WTC11 (cell line): ENCODE measurements at regions not wholly inside any gene's neighbourhood (a gene's known extent, or its start where the extent isn't known, plus 50 kb on each side); places are given as distances from the start of the nearest gene placed in this dataset.

Experiments
- ATF3 ChIP-seq: sonication (generic); formaldehyde crosslinking; conservative IDR thresholded peaks from 2 replicates; pipeline ENCODE4 v1.8.1; 2022; ENCODE audit warnings: mild to moderate bottlenecking, missing genetic modification reagents
- CTCF ChIP-seq: fragments of 200-600 bp; IDR thresholded peaks from 2 replicates; pipeline ENCODE4 v1.8.0; 2022; ENCODE audit warnings: antibody characterized with exemption
- FOXP1 ChIP-seq: sonication (generic); formaldehyde crosslinking; IDR thresholded peaks from 2 replicates; pipeline ENCODE4 v1.8.0; 2022; ENCODE audit warnings: missing genetic modification reagents, mild to moderate bottlenecking, moderate library complexity, borderline replicate concordance
- NFYB ChIP-seq: sonication (generic); formaldehyde crosslinking; conservative IDR thresholded peaks from 2 replicates; pipeline ENCODE4 v1.8.0; 2022; ENCODE audit warnings: low read depth, missing genetic modification reagents
- OVOL2 ChIP-seq: fragments of 250-450 bp; sonication (Bioruptor Pico); IDR thresholded peaks from 2 replicates; pipeline ENCODE4 v1.9.0; 2021; ENCODE audit warnings: mild to moderate bottlenecking, borderline replicate concordance
- RELA ChIP-seq: sonication (generic); formaldehyde crosslinking; IDR thresholded peaks from 2 replicates; pipeline ENCODE4 v1.8.1; 2022; ENCODE audit warnings: missing genetic modification reagents, mild to moderate bottlenecking, borderline replicate concordance
- SMAD4 ChIP-seq: sonication (generic); formaldehyde crosslinking; IDR thresholded peaks from 2 replicates; pipeline ENCODE4 v1.8.0; 2022; ENCODE audit warnings: mild to moderate bottlenecking, missing genetic modification reagents
- SP1 ChIP-seq: sonication (generic); formaldehyde crosslinking; conservative IDR thresholded peaks from 2 replicates; pipeline ENCODE4 v1.8.1; 2022; ENCODE audit warnings: missing genetic modification reagents
- TCF7 ChIP-seq: sonication (generic); formaldehyde crosslinking; IDR thresholded peaks from 2 replicates; pipeline ENCODE4 v1.8.0; 2022; ENCODE audit warnings: mild to moderate bottlenecking, low read depth, missing genetic modification reagents, moderate library complexity
- TEAD4 ChIP-seq: sonication (generic); formaldehyde crosslinking; IDR thresholded peaks from 2 replicates; pipeline ENCODE4 v1.8.0; 2022; ENCODE audit warnings: mild to moderate bottlenecking, missing genetic modification reagents
- ZNF512 ChIP-seq: sonication (generic); formaldehyde crosslinking; IDR thresholded peaks from 2 replicates; pipeline ENCODE4 v1.8.1; 2022; ENCODE audit warnings: missing genetic modification reagents, borderline replicate concordance
- TF ChIP-seq, protein P1 (sequence below): sonication (generic); formaldehyde crosslinking; IDR thresholded peaks from 2 replicates; pipeline ENCODE4 v1.8.1; 2022; ENCODE audit warnings: mild to moderate bottlenecking, moderate library complexity, missing genetic modification reagents

DNA sequence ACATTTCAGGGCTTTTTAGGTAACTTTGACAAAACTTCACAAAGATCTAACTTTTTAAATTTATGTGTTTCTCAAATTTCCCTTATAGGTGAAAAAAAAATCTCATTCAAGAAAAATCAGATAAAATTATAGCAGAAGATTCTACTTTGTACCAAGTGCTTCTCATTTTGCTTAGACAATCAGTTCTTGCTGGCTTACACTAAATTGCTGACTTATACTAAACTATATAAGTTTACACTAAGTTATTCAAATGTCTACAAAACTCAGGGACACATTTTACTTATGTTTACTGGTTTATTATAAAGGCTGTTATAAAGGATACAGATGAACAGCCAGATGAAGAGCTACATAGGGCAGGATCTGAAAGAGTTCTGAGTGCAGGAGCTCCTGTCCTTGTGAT, 195.1 kb downstream of the ZPLD1 start:
- TF ChIP-seq ZNF512 (CRISPR knock-in tag) (no peak), CTCF (no peak), RELA (no peak), FOXP1 (CRISPR knock-in tag) (no peak), SP1 (no peak), OVOL2 (CRISPR knock-in tag) (no peak), SMAD4 (CRISPR knock-in tag) (no peak), NFYB (no peak), TCF7 (CRISPR knock-in tag) (no peak), TEAD4 (CRISPR knock-in tag) (no peak), ATF3 (no peak)
- TF ChIP-seq, protein P1, sequence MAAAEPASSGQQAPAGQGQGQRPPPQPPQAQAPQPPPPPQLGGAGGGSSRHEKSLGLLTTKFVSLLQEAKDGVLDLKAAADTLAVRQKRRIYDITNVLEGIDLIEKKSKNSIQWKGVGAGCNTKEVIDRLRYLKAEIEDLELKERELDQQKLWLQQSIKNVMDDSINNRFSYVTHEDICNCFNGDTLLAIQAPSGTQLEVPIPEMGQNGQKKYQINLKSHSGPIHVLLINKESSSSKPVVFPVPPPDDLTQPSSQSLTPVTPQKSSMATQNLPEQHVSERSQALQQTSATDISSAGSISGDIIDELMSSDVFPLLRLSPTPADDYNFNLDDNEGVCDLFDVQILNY (CRISPR knock-in tag) = no peak
